ENCODE measurements at regions not wholly inside any gene's neighbourhood (a gene's known extent, or its start where the extent isn't known, plus 50 kb on each side); places are given as distances from the start of the nearest gene placed in this dataset.
A peak's percentile ranks its signal among the peaks of the same experiment; 100 is the strongest.

GRCh38 chr20:50344232-50345071 is 153.8 kb downstream of the CEBPB start:
- no peak overlapping the region for H3K9ac ChIP-seq (ENCODE audit: low read length)
- no peak overlapping the region for H3K4me2 ChIP-seq (ENCODE audit: low read length)
- H3K9me3 ChIP-seq (ENCODE audit: low read length): no peaks in the 10 kb centered on the region
- no peak overlapping the region for H2AFZ ChIP-seq (ENCODE audit: low read length)
- no peaks in the 10 kb centered on the region for H4K20me1 ChIP-seq (ENCODE audit: insufficient read depth, low read length)
- H3K4me1 ChIP-seq (ENCODE audit: insufficient read depth, low read length, severe bottlenecking): no peaks in the 10 kb centered on the region
- no peak for TF ChIP-seq EZH2 (IDR thresholded peaks at IDR 0.05; ENCODE audit: borderline replicate concordance, low read length)
- TF ChIP-seq CTCF (IDR thresholded peaks at IDR 0.05; ENCODE audit: low read length): peak; percentile 48; the same call in 1 of the 2 replicates
- no peaks in the 10 kb centered on the region for H3K9me2 ChIP-seq (ENCODE audit: low read depth, low read length)
- H3K4me3 ChIP-seq (ENCODE audit: low read depth, low read length, poor library complexity, severe bottlenecking): no peak overlapping the region
- H3K79me2 ChIP-seq (ENCODE audit: insufficient read depth, low read length): no peaks in the 10 kb centered on the region
- no peaks in the 10 kb centered on the region for H3K36me3 ChIP-seq (ENCODE audit: insufficient read depth, low read length)
- no peak overlapping the region for H3K27ac ChIP-seq (ENCODE audit: low read depth, low read length, poor library complexity, severe bottlenecking)
- H3K27me3 ChIP-seq (ENCODE audit: insufficient read depth, low read length): peaks cover 18% of the 10 kb centered on the region
- H3F3A ChIP-seq (ENCODE audit: insufficient read depth, low read length): no peaks in the 10 kb centered on the region

GRCh38 chr20:50345712-50346373 is 155.2 kb downstream of the CEBPB start:
- no peaks in the 10 kb centered on the region for H3K79me2 ChIP-seq (ENCODE audit: insufficient read depth, low read length)
- H3F3A ChIP-seq (ENCODE audit: insufficient read depth, low read length): no peaks in the 10 kb centered on the region
- no peaks in the 10 kb centered on the region for H3K4me1 ChIP-seq (ENCODE audit: insufficient read depth, low read length, severe bottlenecking)
- H3K4me2 ChIP-seq (ENCODE audit: low read length): no peak overlapping the region
- H3K27me3 ChIP-seq (ENCODE audit: insufficient read depth, low read length): peaks cover 18% of the 10 kb centered on the region
- no peaks in the 10 kb centered on the region for H3K36me3 ChIP-seq (ENCODE audit: insufficient read depth, low read length)
- no peaks in the 10 kb centered on the region for H3K9me3 ChIP-seq (ENCODE audit: low read length)
- H3K4me3 ChIP-seq (ENCODE audit: low read depth, low read length, poor library complexity, severe bottlenecking): no peak overlapping the region
- no peak overlapping the region for H2AFZ ChIP-seq (ENCODE audit: low read length)
- TF ChIP-seq CTCF (IDR thresholded peaks at IDR 0.05; ENCODE audit: low read length): no peak
- TF ChIP-seq EZH2 (IDR thresholded peaks at IDR 0.05; ENCODE audit: borderline replicate concordance, low read length): no peak
- no peaks in the 10 kb centered on the region for H3K9me2 ChIP-seq (ENCODE audit: low read depth, low read length)
- H4K20me1 ChIP-seq (ENCODE audit: insufficient read depth, low read length): no peaks in the 10 kb centered on the region
- no peak overlapping the region for H3K27ac ChIP-seq (ENCODE audit: low read depth, low read length, poor library complexity, severe bottlenecking)
- H3K9ac ChIP-seq (ENCODE audit: low read length): no peak overlapping the region

- Histone ChIP-seq H3K9ac (ENCODE audit: low read length) (no peak overlapping the region), H3K79me2 (ENCODE audit: insufficient read depth, low read length) (no peaks in the 10 kb centered on the region), H3K4me1 (ENCODE audit: insufficient read depth, low read length, severe bottlenecking) (no peaks in the 10 kb centered on the region), H3K4me2 (ENCODE audit: low read length) (no peak overlapping the region), H3K4me3 (ENCODE audit: low read depth, low read length, poor library complexity, severe bottlenecking) (no peak overlapping the region), H3F3A (ENCODE audit: insufficient read depth, low read length) (no peaks in the 10 kb centered on the region), H3K27me3 (ENCODE audit: insufficient read depth, low read length) (peaks cover 18% of the 10 kb centered on the region), H3K9me2 (ENCODE audit: low read depth, low read length) (no peaks in the 10 kb centered on the region), H3K9me3 (ENCODE audit: low read length) (no peaks in the 10 kb centered on the region), H2AFZ (ENCODE audit: low read length) (no peak overlapping the region), H3K36me3 (ENCODE audit: insufficient read depth, low read length) (no peaks in the 10 kb centered on the region), H3K27ac (ENCODE audit: low read depth, low read length, poor library complexity, severe bottlenecking) (no peak overlapping the region), H4K20me1 (ENCODE audit: insufficient read depth, low read length) (no peaks in the 10 kb centered on the region)
- no peak for TF ChIP-seq CTCF (IDR thresholded peaks at IDR 0.05; ENCODE audit: low read length)
- no peak for TF ChIP-seq EZH2 (IDR thresholded peaks at IDR 0.05; ENCODE audit: borderline replicate concordance, low read length)
Observed at GRCh38 chr20:50346374-50347283, 156.0 kb downstream of the CEBPB start.
